ENCODE measurements at regions not wholly inside any gene's neighbourhood (a gene's known extent, or its start where the extent isn't known, plus 50 kb on each side); places are given as distances from the start of the nearest gene placed in this dataset.
A peak's percentile ranks its signal among the peaks of the same experiment; 100 is the strongest.

- DNase-seq (no peak), ATAC-seq (ENCODE audit: insufficient read depth, low read depth) (no peak)
- Histone ChIP-seq H3K27ac (ENCODE audit: low read length) (no peak overlapping the region), H3K79me2 (ENCODE audit: insufficient read depth, low read length) (no peaks in the 10 kb centered on the region), H3K36me3 (ENCODE audit: insufficient read depth, low read length) (no peaks in the 10 kb centered on the region), H3K27me3 (ENCODE audit: insufficient read depth, low read length, poor library complexity) (no peaks in the 10 kb centered on the region), H2AFZ (ENCODE audit: low read depth, low read length) (no peak overlapping the region), H3K4me2 (ENCODE audit: insufficient read depth, low read length) (no peak overlapping the region), H3K4me3 (ENCODE audit: low read depth in 1 of 2, low read length in 2 of 2) (no peak overlapping the region), H4K20me1 (ENCODE audit: insufficient read depth, low read length) (no peaks in the 10 kb centered on the region), H3K9me3 (ENCODE audit: insufficient read depth, low read length, severe bottlenecking) (no peaks in the 10 kb centered on the region), H3K9ac (ENCODE audit: low read depth, low read length) (no peak overlapping the region), H3K4me1 (ENCODE audit: insufficient read depth, low read length) (no peaks in the 10 kb centered on the region)
- TF ChIP-seq EZH2 (IDR thresholded peaks at IDR 0.05; ENCODE audit: borderline replicate concordance, low read depth, low read length, severe bottlenecking) (no peak), CTCF (IDR thresholded peaks at IDR 0.05; ENCODE audit: borderline replicate concordance, extremely low read depth, low read length, poor library complexity, severe bottlenecking) (no peak)
Observed at GRCh38 chr10:81216949-81217348, 658.0 kb upstream of the NRG3 start.

GRCh38 chr10:81218307-81218706 is 656.7 kb upstream of the NRG3 start:
- H3K4me1 ChIP-seq (ENCODE audit: insufficient read depth, low read length): no peaks in the 10 kb centered on the region
- no peak overlapping the region for H3K9ac ChIP-seq (ENCODE audit: low read depth, low read length)
- no peaks in the 10 kb centered on the region for H4K20me1 ChIP-seq (ENCODE audit: insufficient read depth, low read length)
- no peak overlapping the region for H3K27ac ChIP-seq (ENCODE audit: low read length)
- no peak overlapping the region for H3K4me3 ChIP-seq (ENCODE audit: low read depth in 1 of 2, low read length in 2 of 2)
- H3K79me2 ChIP-seq (ENCODE audit: insufficient read depth, low read length): no peaks in the 10 kb centered on the region
- no peaks in the 10 kb centered on the region for H3K36me3 ChIP-seq (ENCODE audit: insufficient read depth, low read length)
- H3K27me3 ChIP-seq (ENCODE audit: insufficient read depth, low read length, poor library complexity): no peaks in the 10 kb centered on the region
- no peaks in the 10 kb centered on the region for H3K9me3 ChIP-seq (ENCODE audit: insufficient read depth, low read length, severe bottlenecking)
- no peak overlapping the region for H3K4me2 ChIP-seq (ENCODE audit: insufficient read depth, low read length)
- no peak overlapping the region for H2AFZ ChIP-seq (ENCODE audit: low read depth, low read length)
- TF ChIP-seq EZH2 (IDR thresholded peaks at IDR 0.05; ENCODE audit: borderline replicate concordance, low read depth, low read length, severe bottlenecking) (no peak), CTCF (IDR thresholded peaks at IDR 0.05; ENCODE audit: borderline replicate concordance, extremely low read depth, low read length, poor library complexity, severe bottlenecking) (no peak)
- ATAC-seq (ENCODE audit: insufficient read depth, low read depth): no peak
- no peak for DNase-seq

- no peak overlapping the region for H2AFZ ChIP-seq (ENCODE audit: low read depth, low read length)
- no peaks in the 10 kb centered on the region for H4K20me1 ChIP-seq (ENCODE audit: insufficient read depth, low read length)
- TF ChIP-seq CTCF (IDR thresholded peaks at IDR 0.05; ENCODE audit: borderline replicate concordance, extremely low read depth, low read length, poor library complexity, severe bottlenecking) (no peak), EZH2 (IDR thresholded peaks at IDR 0.05; ENCODE audit: borderline replicate concordance, low read depth, low read length, severe bottlenecking) (no peak)
- no peaks in the 10 kb centered on the region for H3K4me1 ChIP-seq (ENCODE audit: insufficient read depth, low read length)
- no peak overlapping the region for H3K27ac ChIP-seq (ENCODE audit: low read length)
- H3K36me3 ChIP-seq (ENCODE audit: insufficient read depth, low read length): no peaks in the 10 kb centered on the region
- no peak overlapping the region for H3K4me3 ChIP-seq (ENCODE audit: low read depth in 1 of 2, low read length in 2 of 2)
- H3K4me2 ChIP-seq (ENCODE audit: insufficient read depth, low read length): no peak overlapping the region
- no peak for DNase-seq
- no peaks in the 10 kb centered on the region for H3K9me3 ChIP-seq (ENCODE audit: insufficient read depth, low read length, severe bottlenecking)
- H3K9ac ChIP-seq (ENCODE audit: low read depth, low read length): no peak overlapping the region
- no peak for ATAC-seq (ENCODE audit: insufficient read depth, low read depth)
- H3K27me3 ChIP-seq (ENCODE audit: insufficient read depth, low read length, poor library complexity): no peaks in the 10 kb centered on the region
- H3K79me2 ChIP-seq (ENCODE audit: insufficient read depth, low read length): no peaks in the 10 kb centered on the region
Observed at GRCh38 chr10:81219758-81220157, 655.2 kb upstream of the NRG3 start.

GRCh38 chr10:81248886-81249285 is 626.1 kb upstream of the NRG3 start:
- ATAC-seq (ENCODE audit: insufficient read depth, low read depth) (peak; percentile 40; the same call in 1 of the 3 replicates), DNase-seq (no peak)
- H3K9me3 ChIP-seq (ENCODE audit: insufficient read depth, low read length, severe bottlenecking): no peaks in the 10 kb centered on the region
- no peaks in the 10 kb centered on the region for H3K79me2 ChIP-seq (ENCODE audit: insufficient read depth, low read length)
- no peak overlapping the region for H3K27ac ChIP-seq (ENCODE audit: low read length)
- H3K9ac ChIP-seq (ENCODE audit: low read depth, low read length): no peak overlapping the region
- H3K36me3 ChIP-seq (ENCODE audit: insufficient read depth, low read length): no peaks in the 10 kb centered on the region
- no peak overlapping the region for H3K4me3 ChIP-seq (ENCODE audit: low read depth in 1 of 2, low read length in 2 of 2)
- no peak overlapping the region for H3K4me2 ChIP-seq (ENCODE audit: insufficient read depth, low read length)
- TF ChIP-seq EZH2 (IDR thresholded peaks at IDR 0.05; ENCODE audit: borderline replicate concordance, low read depth, low read length, severe bottlenecking): no peak
- TF ChIP-seq CTCF (IDR thresholded peaks at IDR 0.05; ENCODE audit: borderline replicate concordance, extremely low read depth, low read length, poor library complexity, severe bottlenecking): no peak
- H4K20me1 ChIP-seq (ENCODE audit: insufficient read depth, low read length): no peaks in the 10 kb centered on the region
- no peak overlapping the region for H2AFZ ChIP-seq (ENCODE audit: low read depth, low read length)
- no peaks in the 10 kb centered on the region for H3K4me1 ChIP-seq (ENCODE audit: insufficient read depth, low read length)
- H3K27me3 ChIP-seq (ENCODE audit: insufficient read depth, low read length, poor library complexity): no peaks in the 10 kb centered on the region
